Sigmoid colon (tissue), 6 donors: ENCODE measurements at regions not wholly inside any gene's neighbourhood (a gene's known extent, or its start where the extent isn't known, plus 50 kb on each side); places are given as distances from the start of the nearest gene placed in this dataset.
"Not testable (repeated sequence)": the region's sequence is repeated elsewhere in the genome, so short reads cannot be mapped to it uniquely, and the experiment has no call there.

ENCODE experiments used
- DNase-seq: peaks from one replicate; pipeline ENCODE4 v3.0.0-alpha.2; 2019
- H3K27ac ChIP-seq, 4 donors: fragments of 200-600 bp; sonication (generic); one replicate each; pipeline ENCODE4 v1.5.1; 2016 to 2019; ENCODE audit warnings: mild to moderate bottlenecking in 1 of 4
- H3K27me3 ChIP-seq, 3 donors: fragments of 200-600 bp; sonication (generic); one replicate each; pipeline ENCODE4 v1.5.1; 2019; ENCODE audit warnings: mild to moderate bottlenecking in 1 of 3
- H3K36me3 ChIP-seq, 4 donors: fragments of 200-600 bp; sonication (generic); one replicate each; pipeline ENCODE4 v1.5.1; 2016 to 2019
- H3K4me1 ChIP-seq, 4 donors: fragments of 200-600 bp; sonication (generic); one replicate each; pipeline ENCODE4 v1.5.1; 2017 to 2019
- H3K4me3 ChIP-seq, 4 donors: fragments of 200-600 bp; sonication (generic); one replicate each; pipeline ENCODE4 v1.5.1; 2017 to 2019; ENCODE audit warnings: mild to moderate bottlenecking in 2 of 4, moderate library complexity in 1 of 4
- H3K9me3 ChIP-seq, 4 donors: fragments of 200-600 bp in 3 of 4; sonication (generic) in 3 of 4; one replicate each; pipeline versions ENCODE4 v1.5.1 to v1.6.1; 2013 to 2019
- CTCF ChIP-seq, 4 experiments: fragments of 450-650 bp in 3 of 4; fragments of 200-600 bp in 1 of 4; IDR thresholded peaks; one replicate each; pipeline ENCODE4 v1.5.1; 2016 to 2019; ENCODE audit warnings: antibody characterized with exemption in 4 of 4, mild to moderate bottlenecking in 3 of 4, moderate library complexity in 2 of 4
- EP300 ChIP-seq, 4 donors: sonication (generic); formaldehyde crosslinking; IDR thresholded peaks; one replicate each; pipeline ENCODE4 v1.6.1; 2017; ENCODE audit warnings: antibody characterized with exemption in 4 of 4
- POLR2A ChIP-seq, 2 donors: fragments of 450-650 bp; IDR thresholded peaks; one replicate each; pipeline ENCODE4 v1.6.1; 2016; ENCODE audit warnings: antibody characterized with exemption in 2 of 2, mild to moderate bottlenecking in 2 of 2, moderate library complexity in 2 of 2
- POLR2AphosphoS5 ChIP-seq, 4 donors: sonication (generic); formaldehyde crosslinking; IDR thresholded peaks; one replicate each; pipeline ENCODE4 v1.6.1; 2017; ENCODE audit warnings: antibody characterized with exemption in 4 of 4
- WGBS, 2 donors: extraction: QIAGEN DNeasy Blood & Tissue Kit; methylation state at CpG; one replicate each; pipeline ENCODE4 v1.1.7; 2013; 5-methylcytosine and 5-hydroxymethylcytosine counted together
- intact Hi-C: fragments of 100-400 bp; cut with DNase I; formaldehyde crosslinking; loops from one replicate; pipeline ENCODE4 v1.15.1; 2023
- donor health status: healthy with polysubstance abuse.
- donor health status: healthy.

- DNase-seq: no peak
- TF ChIP-seq POLR2A (IDR thresholded peaks at IDR 0.05): no peak
- no peak for TF ChIP-seq CTCF (IDR thresholded peaks at IDR 0.05)
- TF ChIP-seq POLR2AphosphoS5 (IDR thresholded peaks at IDR 0.05): no peak
- TF ChIP-seq EP300 (IDR thresholded peaks at IDR 0.05): no peak
- H3K27ac ChIP-seq: no peak overlapping the region
- intact Hi-C loops: no loop called here
- H3K36me3 ChIP-seq: no peaks in the 10 kb centered on the region
- no peaks in the 10 kb centered on the region for H3K27me3 ChIP-seq
- 68 to 73% methylated on average over 2 of the region's 2 CpGs for WGBS, 2 donors
- no peaks in the 10 kb centered on the region for H3K9me3 ChIP-seq
- H3K4me3 ChIP-seq: no peak overlapping the region
- H3K4me1 ChIP-seq: no peaks in the 10 kb centered on the region
Observed at GRCh38 chr5:99177796-99178195, 249.0 kb upstream of the CHD1 start.

- Histone ChIP-seq H3K9me3 (no peaks in the 10 kb centered on the region), H3K4me1 (no peaks in the 10 kb centered on the region), H3K36me3 (no peaks in the 10 kb centered on the region), H3K4me3 (no peak overlapping the region), H3K27ac (no peak overlapping the region), H3K27me3 (no peaks in the 10 kb centered on the region)
- 43 to 67% methylated on average over 1 of the region's 1 CpG for WGBS, 2 donors
- no peak for TF ChIP-seq POLR2AphosphoS5 (IDR thresholded peaks at IDR 0.05)
- TF ChIP-seq EP300 (IDR thresholded peaks at IDR 0.05): no peak
- no peak for TF ChIP-seq POLR2A (IDR thresholded peaks at IDR 0.05)
- intact Hi-C loops: no loop called here
- DNase-seq: no peak
Observed at GRCh38 chr5:99176186-99176585, 247.4 kb upstream of the CHD1 start.

GRCh38 chr5:99169309-99169708, 240.5 kb upstream of the CHD1 start:
- H3K4me1 ChIP-seq: no peaks in the 10 kb centered on the region
- DNase-seq: no peak
- H3K27ac ChIP-seq: no peak overlapping the region
- H3K4me3 ChIP-seq: no peak overlapping the region
- H3K27me3 ChIP-seq: no peaks in the 10 kb centered on the region
- H3K9me3 ChIP-seq: peaks cover 0 to 2% (median 0%) of the 10 kb centered on the region in 4 donors
- TF ChIP-seq EP300 (IDR thresholded peaks at IDR 0.05): no peak
- TF ChIP-seq CTCF (IDR thresholded peaks at IDR 0.05): peak in 1 of 4 experiments; percentile 8
- intact Hi-C loops: no loop called here
- H3K36me3 ChIP-seq: no peaks in the 10 kb centered on the region
- 37 to 54% methylated on average over 3 of the region's 3 CpGs for WGBS, 2 donors

GRCh38 chr5:99161538-99161937, 232.7 kb upstream of the CHD1 start:
- intact Hi-C loops: not testable (repeated sequence)

GRCh38 chr5:99156688-99157087, 227.9 kb upstream of the CHD1 start:
- no peak for DNase-seq
- Histone ChIP-seq H3K36me3 (no peaks in the 10 kb centered on the region), H3K4me1 (no peaks in the 10 kb centered on the region), H3K27me3 (no peaks in the 10 kb centered on the region), H3K4me3 (no peak overlapping the region), H3K27ac (no peak overlapping the region), H3K9me3 (no peaks in the 10 kb centered on the region)
- WGBS, 2 donors: 73 to 95% methylated on average over 1 of the region's 1 CpG
- TF ChIP-seq CTCF (IDR thresholded peaks at IDR 0.05) (no peak), POLR2A (IDR thresholded peaks at IDR 0.05) (no peak), EP300 (IDR thresholded peaks at IDR 0.05) (no peak), POLR2AphosphoS5 (IDR thresholded peaks at IDR 0.05) (no peak)
- intact Hi-C loops: no loop called here

More at GRCh38 chr5:99161538-99161937, 232.7 kb upstream of the CHD1 start:
- peak; percentile 49 for DNase-seq
- H3K36me3 ChIP-seq, H3K4me1 ChIP-seq, H3K9me3 ChIP-seq, H3K27me3 ChIP-seq, H3K27ac ChIP-seq, H3K4me3 ChIP-seq: not testable (repeated sequence)
- WGBS, 2 donors: 95% methylated on average over 4 of the region's 4 CpGs

GRCh38 chr5:99143283-99143795, 214.5 kb upstream of the CHD1 start:
- H3K36me3 ChIP-seq, H3K4me3 ChIP-seq, H3K27ac ChIP-seq, intact Hi-C loops, H3K9me3 ChIP-seq, H3K4me1 ChIP-seq, DNase-seq, H3K27me3 ChIP-seq: not testable (repeated sequence)
- WGBS, 2 donors: 17 to 75% methylated on average over 1 of the region's 1 CpG
